ENCODE measurements at regions not wholly inside any gene's neighbourhood (a gene's known extent, or its start where the extent isn't known, plus 50 kb on each side); places are given as distances from the start of the nearest gene placed in this dataset.

DNA sequence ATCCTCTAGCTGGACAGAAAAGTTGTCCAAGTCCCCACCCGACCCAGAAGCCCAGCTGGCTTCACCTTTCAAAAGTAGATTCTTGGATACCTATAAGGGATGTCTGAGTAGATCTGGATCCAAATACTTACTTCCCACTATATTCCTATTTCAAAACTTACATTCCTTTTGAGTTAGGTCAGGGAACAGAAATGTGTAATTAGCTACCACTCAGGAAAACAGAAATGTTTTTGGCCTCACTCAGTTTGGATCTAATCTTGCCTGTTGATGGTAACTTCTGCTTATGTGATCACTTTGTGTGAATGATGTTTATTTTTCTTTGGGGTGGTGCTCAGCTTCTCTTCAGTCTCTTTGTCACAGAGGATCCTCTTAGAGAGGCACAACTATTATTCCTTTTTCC, 814.4 kb upstream of the RGS18 start:
- Histone ChIP-seq H3K9me2 (replicated peaks; ENCODE audit: insufficient read depth) (no peaks in the 10 kb centered on the region), H3K27ac (no peak overlapping the region), H3K79me2 (no peaks in the 10 kb centered on the region), H3K4me2 (no peak overlapping the region), H3K9me3 (ENCODE audit: low read depth) (no peaks in the 10 kb centered on the region), H3K27me3 (no peaks in the 10 kb centered on the region), H3K4me3 (no peak overlapping the region), H3K4me1 (ENCODE audit: insufficient read depth) (no peaks in the 10 kb centered on the region), H2AFZ (no peak overlapping the region), H4K20me1 (ENCODE audit: insufficient read depth, poor library complexity, severe bottlenecking) (no peaks in the 10 kb centered on the region), H3K36me3 (replicated peaks; ENCODE audit: insufficient read depth, low read depth) (no peaks in the 10 kb centered on the region)
- WGBS (ENCODE audit: low lambda C conversion rate, missing lambda C conversion rate): 58% methylated on average over 1 of the region's 1 CpG
- TF ChIP-seq EZH2 (IDR thresholded peaks at IDR 0.05; ENCODE audit: borderline replicate concordance) (no peak), EZH2phosphoT487 (IDR thresholded peaks at IDR 0.05; ENCODE audit: low read depth, severe bottlenecking, unreplicated experiment) (no peak)
- TF ChIP-seq, protein P1, sequence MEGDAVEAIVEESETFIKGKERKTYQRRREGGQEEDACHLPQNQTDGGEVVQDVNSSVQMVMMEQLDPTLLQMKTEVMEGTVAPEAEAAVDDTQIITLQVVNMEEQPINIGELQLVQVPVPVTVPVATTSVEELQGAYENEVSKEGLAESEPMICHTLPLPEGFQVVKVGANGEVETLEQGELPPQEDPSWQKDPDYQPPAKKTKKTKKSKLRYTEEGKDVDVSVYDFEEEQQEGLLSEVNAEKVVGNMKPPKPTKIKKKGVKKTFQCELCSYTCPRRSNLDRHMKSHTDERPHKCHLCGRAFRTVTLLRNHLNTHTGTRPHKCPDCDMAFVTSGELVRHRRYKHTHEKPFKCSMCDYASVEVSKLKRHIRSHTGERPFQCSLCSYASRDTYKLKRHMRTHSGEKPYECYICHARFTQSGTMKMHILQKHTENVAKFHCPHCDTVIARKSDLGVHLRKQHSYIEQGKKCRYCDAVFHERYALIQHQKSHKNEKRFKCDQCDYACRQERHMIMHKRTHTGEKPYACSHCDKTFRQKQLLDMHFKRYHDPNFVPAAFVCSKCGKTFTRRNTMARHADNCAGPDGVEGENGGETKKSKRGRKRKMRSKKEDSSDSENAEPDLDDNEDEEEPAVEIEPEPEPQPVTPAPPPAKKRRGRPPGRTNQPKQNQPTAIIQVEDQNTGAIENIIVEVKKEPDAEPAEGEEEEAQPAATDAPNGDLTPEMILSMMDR (IDR thresholded peaks at IDR 0.05; ENCODE audit: poor library complexity): no peak
- no peak for DNase-seq (ENCODE audit: low spot score)

- peak overlapping the region; percentile 7 for H2AFZ ChIP-seq
- H3K27me3 ChIP-seq: no peaks in the 10 kb centered on the region
- no peaks in the 10 kb centered on the region for H3K9me2 ChIP-seq (replicated peaks; ENCODE audit: insufficient read depth)
- TF ChIP-seq, protein P1 (IDR thresholded peaks at IDR 0.05; ENCODE audit: poor library complexity): no peak
- TF ChIP-seq EZH2phosphoT487 (IDR thresholded peaks at IDR 0.05; ENCODE audit: low read depth, severe bottlenecking, unreplicated experiment) (no peak), EZH2 (IDR thresholded peaks at IDR 0.05; ENCODE audit: borderline replicate concordance) (no peak)
- no peaks in the 10 kb centered on the region for H3K9me3 ChIP-seq (ENCODE audit: low read depth)
- H3K27ac ChIP-seq: no peak overlapping the region
- H3K4me1 ChIP-seq (ENCODE audit: insufficient read depth): no peaks in the 10 kb centered on the region
- H3K79me2 ChIP-seq: no peaks in the 10 kb centered on the region
- H3K4me2 ChIP-seq: no peak overlapping the region
- no peak for DNase-seq (ENCODE audit: low spot score)
- H3K4me3 ChIP-seq: no peak overlapping the region
- H3K36me3 ChIP-seq (replicated peaks; ENCODE audit: insufficient read depth, low read depth): no peaks in the 10 kb centered on the region
- H4K20me1 ChIP-seq (ENCODE audit: insufficient read depth, poor library complexity, severe bottlenecking): no peaks in the 10 kb centered on the region
- WGBS (ENCODE audit: low lambda C conversion rate, missing lambda C conversion rate): 61% methylated on average over 3 of the region's 3 CpGs
These were observed 811.9 kb upstream of the RGS18 start for GRCh38 chr1:191346381-191346780.

DNA sequence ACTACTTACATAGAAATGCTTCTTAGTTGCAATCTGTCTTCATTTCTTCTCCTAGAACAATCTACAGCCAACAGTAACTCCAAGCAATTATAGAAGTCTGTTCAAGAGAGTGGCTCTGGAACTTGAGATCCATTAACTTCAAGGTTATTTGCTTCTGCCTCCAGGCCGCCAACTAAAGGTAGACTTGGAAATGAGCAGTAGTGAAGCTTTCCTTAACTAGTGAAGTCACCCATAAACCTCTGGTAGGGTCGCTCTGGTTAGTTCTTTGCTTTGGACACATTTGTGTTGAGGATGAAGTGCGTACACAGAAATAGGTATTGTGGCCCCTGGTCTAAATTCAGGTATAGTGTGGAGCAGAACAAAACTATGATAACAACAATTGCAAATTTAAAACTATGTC, 809.9 kb upstream of the RGS18 start:
- Histone ChIP-seq H3K4me2 (no peak overlapping the region), H4K20me1 (ENCODE audit: insufficient read depth, poor library complexity, severe bottlenecking) (no peaks in the 10 kb centered on the region), H3K27me3 (no peaks in the 10 kb centered on the region), H3K9me3 (ENCODE audit: low read depth) (no peaks in the 10 kb centered on the region), H3K4me1 (ENCODE audit: insufficient read depth) (no peaks in the 10 kb centered on the region), H2AFZ (no peak overlapping the region), H3K36me3 (replicated peaks; ENCODE audit: insufficient read depth, low read depth) (no peaks in the 10 kb centered on the region), H3K4me3 (no peak overlapping the region), H3K79me2 (no peaks in the 10 kb centered on the region), H3K27ac (no peak overlapping the region), H3K9me2 (replicated peaks; ENCODE audit: insufficient read depth) (no peaks in the 10 kb centered on the region)
- no peak for DNase-seq (ENCODE audit: low spot score)
- TF ChIP-seq, protein P1 (IDR thresholded peaks at IDR 0.05; ENCODE audit: poor library complexity): no peak
- TF ChIP-seq EZH2 (IDR thresholded peaks at IDR 0.05; ENCODE audit: borderline replicate concordance): no peak
- TF ChIP-seq EZH2phosphoT487 (IDR thresholded peaks at IDR 0.05; ENCODE audit: low read depth, severe bottlenecking, unreplicated experiment): no peak
- WGBS (ENCODE audit: low lambda C conversion rate, missing lambda C conversion rate): 95% methylated on average over 3 of the region's 3 CpGs

- H3K9me3 ChIP-seq (ENCODE audit: low read depth): no peaks in the 10 kb centered on the region
- no peak overlapping the region for H3K27ac ChIP-seq
- DNase-seq (ENCODE audit: low spot score): no peak
- TF ChIP-seq, protein P1 (IDR thresholded peaks at IDR 0.05; ENCODE audit: poor library complexity): no peak
- TF ChIP-seq EZH2 (IDR thresholded peaks at IDR 0.05; ENCODE audit: borderline replicate concordance) (no peak), EZH2phosphoT487 (IDR thresholded peaks at IDR 0.05; ENCODE audit: low read depth, severe bottlenecking, unreplicated experiment) (no peak)
- no peak overlapping the region for H3K4me3 ChIP-seq
- no peak overlapping the region for H2AFZ ChIP-seq
- H3K36me3 ChIP-seq (replicated peaks; ENCODE audit: insufficient read depth, low read depth): no peaks in the 10 kb centered on the region
- H3K27me3 ChIP-seq: no peaks in the 10 kb centered on the region
- 0% methylated on average over 1 of the region's 1 CpG for WGBS (ENCODE audit: low lambda C conversion rate, missing lambda C conversion rate)
- H4K20me1 ChIP-seq (ENCODE audit: insufficient read depth, poor library complexity, severe bottlenecking): no peaks in the 10 kb centered on the region
- H3K4me2 ChIP-seq: no peak overlapping the region
- H3K4me1 ChIP-seq (ENCODE audit: insufficient read depth): no peaks in the 10 kb centered on the region
- H3K79me2 ChIP-seq: no peaks in the 10 kb centered on the region
- no peaks in the 10 kb centered on the region for H3K9me2 ChIP-seq (replicated peaks; ENCODE audit: insufficient read depth)
These were observed 807.3 kb upstream of the RGS18 start for GRCh38 chr1:191350938-191351337.
